Sigmoid colon (tissue), 4 donors: ENCODE measurements at regions not wholly inside any gene's neighbourhood (a gene's known extent, or its start where the extent isn't known, plus 50 kb on each side); places are given as distances from the start of the nearest gene placed in this dataset.

Experiments used
- EP300 ChIP-seq, 4 donors: sonication (generic); formaldehyde crosslinking; IDR thresholded peaks; one replicate each; pipeline ENCODE4 v1.6.1; 2017; ENCODE audit warnings: antibody characterized with exemption in 4 of 4
- POLR2A ChIP-seq, 2 donors: fragments of 450-650 bp; IDR thresholded peaks; one replicate each; pipeline ENCODE4 v1.6.1; 2016; ENCODE audit warnings: antibody characterized with exemption in 2 of 2, mild to moderate bottlenecking in 2 of 2, moderate library complexity in 2 of 2
- TF ChIP-seq, protein P1 (sequence below), 4 experiments: fragments of 450-650 bp in 3 of 4; fragments of 200-600 bp in 1 of 4; IDR thresholded peaks; one replicate each; pipeline ENCODE4 v1.5.1; 2016 to 2019; ENCODE audit warnings: antibody characterized with exemption in 4 of 4, mild to moderate bottlenecking in 3 of 4, moderate library complexity in 2 of 4

GRCh38 chr5:102582696-102583095, 83.9 kb upstream of the SLCO6A1 start:
- TF ChIP-seq EP300 (IDR thresholded peaks at IDR 0.05) (no peak), POLR2A (IDR thresholded peaks at IDR 0.05) (no peak)
- TF ChIP-seq, protein P1, sequence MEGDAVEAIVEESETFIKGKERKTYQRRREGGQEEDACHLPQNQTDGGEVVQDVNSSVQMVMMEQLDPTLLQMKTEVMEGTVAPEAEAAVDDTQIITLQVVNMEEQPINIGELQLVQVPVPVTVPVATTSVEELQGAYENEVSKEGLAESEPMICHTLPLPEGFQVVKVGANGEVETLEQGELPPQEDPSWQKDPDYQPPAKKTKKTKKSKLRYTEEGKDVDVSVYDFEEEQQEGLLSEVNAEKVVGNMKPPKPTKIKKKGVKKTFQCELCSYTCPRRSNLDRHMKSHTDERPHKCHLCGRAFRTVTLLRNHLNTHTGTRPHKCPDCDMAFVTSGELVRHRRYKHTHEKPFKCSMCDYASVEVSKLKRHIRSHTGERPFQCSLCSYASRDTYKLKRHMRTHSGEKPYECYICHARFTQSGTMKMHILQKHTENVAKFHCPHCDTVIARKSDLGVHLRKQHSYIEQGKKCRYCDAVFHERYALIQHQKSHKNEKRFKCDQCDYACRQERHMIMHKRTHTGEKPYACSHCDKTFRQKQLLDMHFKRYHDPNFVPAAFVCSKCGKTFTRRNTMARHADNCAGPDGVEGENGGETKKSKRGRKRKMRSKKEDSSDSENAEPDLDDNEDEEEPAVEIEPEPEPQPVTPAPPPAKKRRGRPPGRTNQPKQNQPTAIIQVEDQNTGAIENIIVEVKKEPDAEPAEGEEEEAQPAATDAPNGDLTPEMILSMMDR (IDR thresholded peaks at IDR 0.05): no peak
